ENCODE measurements at regions not wholly inside any gene's neighbourhood (a gene's known extent, or its start where the extent isn't known, plus 50 kb on each side); places are given as distances from the start of the nearest gene placed in this dataset.

GRCh38 chr1:234915924-234916675, 212.5 kb downstream of the TOMM20 start:
- no peaks in the 10 kb centered on the region for H3K36me3 ChIP-seq (ENCODE audit: control insufficient read depth in 1 of 2, insufficient read depth in 2 of 2, low read length in 2 of 2)
- no peak overlapping the region for H3K4me2 ChIP-seq (ENCODE audit: low read length)
- no TSS peak for BruUV-seq (replicated peaks)
- intact Hi-C loops (cut with micrococcal nuclease), result no loop called here
- ChIA-PET RAD21 (ENCODE audit: low non-redundant PET in 1 of 2, low total read pairs in 2 of 2, uncharacterized antibody in 2 of 2, unreplicated experiment in 2 of 2) (no interaction called here), POLR2A (no interaction called here), CTCF (no interaction called here)
- H4K20me1 ChIP-seq (ENCODE audit: insufficient read depth), result no peaks in the 10 kb centered on the region
- no peaks in the 10 kb centered on the region for H3K9me2 ChIP-seq (ENCODE audit: insufficient read depth)
- H3K27ac ChIP-seq (ENCODE audit: low read depth, low read length), result no peak overlapping the region
- H3K9me3 ChIP-seq (ENCODE audit: control insufficient read depth in 1 of 2, insufficient read depth in 1 of 2, low read depth in 1 of 2, low read length in 2 of 2), result no peaks in the 10 kb centered on the region
- H3K79me2 ChIP-seq (ENCODE audit: insufficient read depth, low read length), result no peaks in the 10 kb centered on the region
- DNase-seq (ENCODE audit: low read depth, low spot score) (no peak), ATAC-seq (no peak)
- H3K4me1 ChIP-seq (ENCODE audit: control insufficient read depth in 1 of 2, insufficient read depth in 2 of 2, low read length in 2 of 2), result no peaks in the 10 kb centered on the region
- H3K27me3 ChIP-seq (ENCODE audit: insufficient read depth, low read length), result no peaks in the 10 kb centered on the region
- no peak overlapping the region for H2AFZ ChIP-seq (ENCODE audit: low read depth, low read length, poor library complexity, severe bottlenecking)
- TF ChIP-seq ZBTB33 (IDR thresholded peaks at IDR 0.05; ENCODE audit: extremely low read depth, insufficient replicate concordance, low read length), result no peak
- no peak overlapping the region for H3K4me3 ChIP-seq (replicated peaks in 1 of 2; ENCODE audit: low read depth in 1 of 2, low read length in 2 of 2)
- H3K9ac ChIP-seq (ENCODE audit: low read length), result no peak overlapping the region

GRCh38 chr1:234914606-234915290, 213.9 kb downstream of the TOMM20 start:
- Histone ChIP-seq H2AFZ (ENCODE audit: low read depth, low read length, poor library complexity, severe bottlenecking) (no peak overlapping the region), H3K36me3 (ENCODE audit: control insufficient read depth in 1 of 2, insufficient read depth in 2 of 2, low read length in 2 of 2) (no peaks in the 10 kb centered on the region), H3K27ac (ENCODE audit: low read depth, low read length) (no peak overlapping the region), H3K9ac (ENCODE audit: low read length) (no peak overlapping the region), H3K79me2 (ENCODE audit: insufficient read depth, low read length) (no peaks in the 10 kb centered on the region), H3K4me1 (ENCODE audit: control insufficient read depth in 1 of 2, insufficient read depth in 2 of 2, low read length in 2 of 2) (no peaks in the 10 kb centered on the region), H3K9me3 (ENCODE audit: control insufficient read depth in 1 of 2, insufficient read depth in 1 of 2, low read depth in 1 of 2, low read length in 2 of 2) (no peaks in the 10 kb centered on the region), H3K4me2 (ENCODE audit: low read length) (no peak overlapping the region), H3K27me3 (ENCODE audit: insufficient read depth, low read length) (no peaks in the 10 kb centered on the region), H3K4me3 (replicated peaks in 1 of 2; ENCODE audit: low read depth in 1 of 2, low read length in 2 of 2) (no peak overlapping the region), H3K9me2 (ENCODE audit: insufficient read depth) (no peaks in the 10 kb centered on the region), H4K20me1 (ENCODE audit: insufficient read depth) (no peaks in the 10 kb centered on the region)
- ATAC-seq (no peak), DNase-seq (ENCODE audit: low read depth, low spot score) (no peak)
- intact Hi-C loops (cut with micrococcal nuclease), result no loop called here
- POLR2A ChIA-PET, result no interaction called here
- RAD21 ChIA-PET (ENCODE audit: low non-redundant PET in 1 of 2, low total read pairs in 2 of 2, uncharacterized antibody in 2 of 2, unreplicated experiment in 2 of 2), result no interaction called here
- BruUV-seq (replicated peaks), result no TSS peak
- CTCF ChIA-PET, result no interaction called here
- TF ChIP-seq TCF7L2 (IDR thresholded peaks at IDR 0.05; ENCODE audit: borderline replicate concordance, extremely low read depth, insufficient read depth, insufficient read length) (no peak), EZH2 (IDR thresholded peaks at IDR 0.05) (no peak), ZBTB33 (IDR thresholded peaks at IDR 0.05; ENCODE audit: extremely low read depth, insufficient replicate concordance, low read length) (no peak), SIN3A (IDR thresholded peaks at IDR 0.05; ENCODE audit: low read depth) (no peak), CTCF (IDR thresholded peaks at IDR 0.05 in 2 of 3, conservative IDR thresholded peaks at IDR 0.05 in 1 of 3; ENCODE audit: borderline replicate concordance in 1 of 3, insufficient read depth in 1 of 3, low read depth in 2 of 3, low read length in 2 of 3) (no peak), ELF1 (IDR thresholded peaks at IDR 0.05; ENCODE audit: borderline replicate concordance, low read depth) (no peak), CBX3 (IDR thresholded peaks at IDR 0.05; ENCODE audit: low read depth) (no peak), RAD21 (IDR thresholded peaks at IDR 0.05; ENCODE audit: low read depth) (no peak), MAX (IDR thresholded peaks at IDR 0.05) (no peak), SRF (IDR thresholded peaks at IDR 0.05; ENCODE audit: low read depth) (no peak), FOSL1 (IDR thresholded peaks at IDR 0.05; ENCODE audit: low read depth) (no peak), ZNF274 (IDR thresholded peaks at IDR 0.05; ENCODE audit: low read depth, low read length) (no peak)
